Stimulated activated CD8-positive, alpha-beta memory T cell treated with anti-CD3 and anti-CD28 coated beads, Interleukin-15, amount 100 ng/mL, for 24 hours (primary cell): ENCODE measurements at regions not wholly inside any gene's neighbourhood (a gene's known extent, or its start where the extent isn't known, plus 50 kb on each side); places are given as distances from the start of the nearest gene placed in this dataset.

Source experiments
- DNase-seq: peaks from one replicate; pipeline ENCODE4 v3.0.0-alpha.2; 2020; ENCODE audit warnings: low read depth

DNA sequence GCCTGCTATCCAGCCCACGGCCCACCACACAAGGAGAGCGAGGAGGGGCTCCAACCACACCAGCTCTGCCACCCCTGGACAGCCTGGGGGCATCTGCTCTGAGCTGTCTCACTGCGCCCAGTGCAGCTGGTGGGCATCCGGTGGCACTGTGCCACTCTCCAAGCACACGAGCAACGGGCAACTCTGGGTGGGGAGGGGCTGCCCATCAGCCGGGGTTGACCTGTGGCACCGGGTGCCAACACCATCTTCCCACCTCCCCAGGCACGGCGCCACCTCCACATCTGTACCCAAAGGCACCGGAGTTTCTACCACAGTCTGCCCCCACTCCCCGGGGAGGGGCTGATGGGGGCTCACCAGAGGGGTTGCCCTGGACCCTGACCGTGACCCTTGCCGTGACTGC lies 241.8 kb downstream of the RBFOX3 start:
- no peak for DNase-seq

DNA sequence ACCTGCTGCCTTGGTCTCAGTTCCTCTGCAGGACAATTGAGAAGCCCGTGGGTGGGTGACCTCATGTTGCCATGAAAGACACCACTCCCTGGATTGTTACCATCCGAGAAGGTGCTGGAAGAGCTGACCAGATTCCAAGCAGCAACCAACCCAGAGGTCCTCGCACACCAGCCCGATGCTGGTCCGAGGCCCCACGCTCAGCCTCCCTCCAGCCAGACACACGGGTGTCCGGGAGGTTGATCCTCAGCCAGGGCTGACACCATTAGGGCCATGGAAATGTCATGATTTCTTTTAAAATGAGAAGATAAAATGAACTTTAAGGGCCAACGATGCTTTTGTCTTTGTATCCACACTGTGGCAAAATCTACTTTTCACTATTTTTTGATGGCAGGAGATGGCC lies 242.3 kb downstream of the RBFOX3 start:
- no peak for DNase-seq

DNA sequence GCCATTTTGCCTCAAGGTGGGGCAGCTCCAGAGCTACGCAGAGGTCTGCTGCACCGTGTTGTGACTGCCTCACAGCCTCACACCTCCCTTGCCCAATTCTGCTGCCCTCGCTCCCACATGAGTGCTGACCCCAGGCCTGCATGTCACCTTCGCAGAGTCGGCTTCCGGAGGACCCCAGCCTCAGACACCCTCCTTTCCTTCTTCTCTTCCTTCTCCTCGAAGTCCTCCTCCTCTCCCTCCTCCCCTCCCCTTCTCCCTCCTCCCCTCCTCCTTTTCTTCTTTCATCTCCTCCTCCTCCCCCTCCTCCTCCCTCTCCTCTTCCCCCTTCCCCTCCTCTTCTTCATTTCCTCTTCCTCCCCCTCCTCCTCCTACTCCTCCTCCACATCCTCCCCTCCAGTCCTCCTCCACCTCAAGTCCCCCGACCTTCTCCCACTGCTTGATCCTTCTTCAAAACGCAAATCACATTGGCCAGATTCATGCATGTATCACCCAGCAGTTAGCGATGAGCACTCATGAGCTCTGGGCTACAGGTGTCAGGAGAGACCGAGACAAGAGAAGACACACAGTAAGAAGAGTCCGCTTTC lies 243.8 kb downstream of the RBFOX3 start:
- DNase-seq: no peak

DNA sequence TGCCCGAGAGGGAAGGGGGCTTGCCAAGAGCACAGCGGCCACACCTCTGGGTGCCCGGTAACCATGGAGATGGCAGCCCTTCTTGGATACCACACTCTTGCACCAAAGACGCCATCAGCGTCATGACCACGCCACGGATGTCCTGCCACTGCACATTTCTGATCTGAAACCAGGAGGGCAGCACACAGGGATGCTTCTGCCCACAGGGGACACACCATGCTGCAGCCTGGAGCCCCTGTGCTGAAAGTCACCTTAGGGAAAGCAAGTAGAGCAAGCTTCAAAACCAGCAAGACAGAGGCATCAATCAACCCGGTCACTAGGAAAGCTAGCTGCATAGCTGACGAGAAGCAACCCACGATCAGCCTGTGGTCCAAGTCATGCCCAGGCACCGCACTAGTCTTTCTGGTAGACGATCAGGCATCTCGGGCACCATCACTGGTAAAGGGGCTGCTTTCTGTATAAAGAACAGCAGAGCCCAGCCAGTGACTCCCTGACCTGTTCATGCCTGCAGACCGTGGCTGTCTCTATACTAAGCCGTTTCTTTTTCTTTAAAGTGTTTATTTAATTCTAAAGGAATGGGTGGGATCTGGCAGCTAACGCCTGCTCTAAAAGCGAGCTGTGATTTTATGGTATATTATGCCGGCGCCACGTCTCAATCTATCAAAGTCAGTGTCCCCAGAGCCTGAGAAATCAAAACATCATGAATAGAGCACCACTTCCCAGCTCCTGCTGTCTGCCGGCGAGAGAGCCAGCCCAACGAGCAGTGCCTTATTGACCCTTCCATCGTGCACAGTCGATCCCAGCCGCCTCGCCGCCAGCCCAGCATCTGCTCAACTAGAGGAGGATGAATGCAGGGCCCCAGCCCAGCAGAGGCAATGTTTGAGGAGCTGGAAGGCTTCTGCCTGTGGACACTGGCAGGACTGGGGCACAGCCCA lies 244.7 kb downstream of the RBFOX3 start:
- no peak for DNase-seq

DNA sequence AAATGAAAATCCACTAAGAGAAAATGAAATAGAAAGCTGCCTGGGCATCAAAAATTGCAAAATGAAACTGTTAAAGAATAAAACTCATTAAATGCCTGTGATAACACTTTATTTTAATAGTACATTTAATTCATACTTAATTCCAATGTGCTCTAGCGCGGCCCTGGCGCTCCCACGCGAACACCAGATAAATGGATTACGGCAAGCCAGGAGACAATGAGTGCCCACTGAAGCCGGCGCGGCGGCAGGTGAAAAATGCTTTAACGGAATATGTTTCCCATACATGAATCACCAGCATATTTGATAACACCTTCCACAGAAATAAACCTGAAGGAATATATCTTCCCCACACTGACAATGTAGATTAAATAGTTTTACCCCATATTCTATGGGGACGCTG lies 245.5 kb downstream of the RBFOX3 start:
- no peak for DNase-seq

DNA sequence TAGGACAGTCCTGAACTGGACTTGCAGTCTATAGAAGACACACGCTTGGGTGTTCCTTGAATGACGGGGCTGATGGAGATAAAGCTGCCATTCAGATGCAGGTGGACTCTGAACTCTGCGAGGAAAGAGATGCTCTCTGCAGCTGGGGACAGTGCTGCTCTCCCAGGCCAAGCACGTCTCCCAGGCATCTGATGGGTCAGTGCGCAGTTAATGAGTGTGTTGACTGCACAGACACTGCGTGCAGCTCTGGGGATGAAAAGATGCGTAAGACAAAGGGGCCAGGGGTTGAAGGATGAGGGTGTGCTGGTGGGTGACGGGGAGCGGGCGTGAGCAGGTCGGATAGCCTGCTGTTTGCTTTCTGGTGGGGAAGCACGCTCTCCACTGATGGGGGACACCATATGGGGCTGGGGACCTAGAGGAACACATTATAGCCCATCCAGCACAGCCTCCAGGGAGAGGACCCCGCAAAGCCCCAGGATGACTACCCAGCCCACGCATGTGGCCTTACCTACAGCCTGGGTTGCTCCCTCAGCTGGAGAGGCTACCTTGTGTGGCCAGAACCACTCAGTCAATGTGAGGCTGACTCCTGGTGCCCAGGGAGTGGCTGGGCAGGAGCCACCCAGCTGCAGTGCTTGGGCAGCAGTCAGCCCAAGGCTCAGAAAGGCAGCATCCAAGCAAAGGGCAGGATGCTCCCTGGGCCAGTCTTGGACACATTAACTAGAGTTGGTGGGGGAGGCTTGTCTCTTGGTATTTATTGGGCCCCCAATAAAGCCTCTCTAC lies 246.3 kb downstream of the RBFOX3 start:
- DNase-seq: no peak

DNA sequence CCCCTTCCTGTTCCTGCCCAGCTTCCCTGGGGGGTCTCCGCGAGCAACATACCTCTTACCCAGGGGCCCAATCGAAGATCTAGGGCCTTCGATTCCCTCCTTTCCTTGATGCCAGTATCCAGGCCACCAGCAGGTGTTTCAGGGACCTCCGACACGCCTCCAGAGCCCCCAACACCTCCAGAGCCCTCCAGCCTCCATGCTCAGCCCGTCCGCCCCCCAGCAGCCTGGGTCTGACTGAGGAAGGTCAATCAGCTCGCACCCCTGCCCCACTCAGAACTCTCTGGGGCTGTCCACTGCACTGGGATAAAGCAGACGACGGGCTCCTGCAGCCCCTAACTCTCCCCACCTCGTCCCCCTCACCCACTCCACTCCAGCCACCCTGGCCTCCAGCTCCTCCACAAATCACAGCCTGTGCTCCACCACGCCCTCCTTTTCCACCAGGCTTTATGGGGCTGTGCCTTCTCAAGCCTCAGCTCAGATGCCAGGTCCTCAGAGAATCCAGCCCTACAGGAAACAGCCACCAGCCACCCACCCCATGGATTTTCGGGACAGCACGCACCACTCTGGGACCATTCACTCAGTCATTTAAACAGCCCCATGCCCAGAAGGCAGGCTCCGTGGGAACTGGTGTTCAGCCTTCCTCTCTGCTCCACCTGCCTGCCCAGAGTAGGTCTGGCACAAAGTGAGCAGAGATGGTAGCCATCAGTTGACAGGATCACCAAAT lies 247.1 kb downstream of the RBFOX3 start:
- DNase-seq: no peak

DNA sequence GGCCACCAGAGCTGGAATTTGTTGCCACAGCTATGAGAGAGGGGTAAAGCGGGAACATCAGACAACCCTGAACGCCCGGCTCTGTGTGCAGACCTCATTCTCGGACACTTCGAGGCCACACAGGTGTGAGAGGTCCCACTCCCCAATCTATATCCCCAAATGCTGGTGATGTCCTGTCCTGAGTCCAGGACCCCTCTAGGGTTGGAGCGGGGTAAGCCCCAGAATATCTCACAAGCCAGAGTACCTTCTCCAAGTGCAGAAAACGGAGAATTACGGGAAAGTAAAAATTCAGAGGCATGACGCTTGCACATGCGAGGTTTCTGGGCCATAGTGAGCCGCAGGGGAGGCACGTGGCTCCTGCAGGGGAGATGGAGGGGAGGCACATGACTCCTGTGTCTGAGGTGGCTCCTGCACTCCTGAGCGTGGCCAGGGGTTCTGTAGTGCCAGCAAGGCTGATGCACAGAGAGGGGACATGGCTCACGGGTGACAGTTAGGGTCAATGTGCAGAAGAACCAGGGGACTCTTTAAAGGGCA lies 248.0 kb downstream of the RBFOX3 start:
- DNase-seq: no peak

DNA sequence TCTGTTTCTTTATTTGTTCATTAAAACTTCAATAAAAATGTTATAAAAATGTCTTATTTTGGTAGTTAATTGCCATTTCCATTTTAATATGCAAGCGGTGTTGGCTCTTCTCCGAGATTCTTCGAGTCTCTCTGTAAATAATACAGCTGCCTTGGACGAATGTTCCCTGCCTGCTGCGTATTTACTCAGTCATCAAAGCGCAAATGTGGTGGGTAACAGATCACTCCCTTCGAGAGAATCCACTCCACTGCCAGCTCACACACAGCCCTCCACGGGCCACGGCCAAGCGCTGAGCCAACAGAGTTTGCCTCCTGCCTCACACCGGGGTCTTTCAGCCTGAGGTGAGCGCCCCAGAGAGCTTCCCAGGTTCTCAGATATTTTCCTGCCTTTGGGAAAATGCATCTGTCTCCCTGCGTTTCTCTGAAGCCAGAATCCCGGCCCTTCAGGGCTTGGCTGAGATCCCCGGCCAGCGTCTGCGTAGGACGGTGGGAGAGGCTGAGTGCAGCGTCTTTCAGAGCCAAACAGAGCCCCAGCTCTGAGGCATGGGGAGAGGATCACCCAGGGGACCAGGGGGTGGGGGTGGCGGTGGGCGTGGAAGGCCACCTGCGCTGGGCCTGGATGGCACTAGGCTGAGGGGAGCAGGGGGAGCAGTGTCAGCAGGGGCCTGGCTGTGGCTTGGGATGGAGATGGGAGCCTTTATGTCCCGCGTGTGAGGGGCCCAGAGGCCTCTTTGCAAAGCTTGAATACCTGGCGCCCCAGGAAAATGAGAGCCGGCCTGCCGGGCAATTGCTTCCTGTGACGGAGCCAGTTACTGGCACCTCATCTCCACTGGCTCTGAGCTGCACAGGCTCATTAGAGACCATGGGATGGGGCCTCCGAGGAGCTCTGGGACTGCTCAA lies 248.7 kb downstream of the RBFOX3 start:
- no peak for DNase-seq

DNA sequence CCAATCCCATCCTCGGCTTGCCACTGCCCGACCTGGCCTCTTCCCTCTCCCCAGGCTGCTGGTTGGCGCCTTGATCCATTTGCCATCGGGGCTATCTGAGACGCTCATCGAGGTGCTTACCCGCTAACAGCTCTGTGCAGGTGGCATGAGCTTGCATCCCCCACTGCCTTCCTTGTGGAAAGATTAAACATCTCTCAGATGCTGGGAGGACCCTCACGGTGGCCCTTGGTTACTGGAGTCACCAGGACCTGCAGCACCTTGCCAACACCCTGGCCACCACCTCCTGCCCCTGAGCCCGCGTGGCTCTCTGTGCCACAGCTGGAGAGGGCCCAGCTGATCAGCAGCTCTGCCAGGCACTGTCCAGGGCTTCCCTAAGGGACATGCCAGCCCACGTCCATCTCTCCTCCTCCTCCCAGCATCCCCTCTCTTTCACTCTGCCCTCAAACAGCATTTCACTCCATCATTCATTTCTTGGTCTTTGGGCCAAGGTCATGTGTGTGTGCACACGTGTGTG lies 249.6 kb downstream of the RBFOX3 start:
- DNase-seq: no peak

DNA sequence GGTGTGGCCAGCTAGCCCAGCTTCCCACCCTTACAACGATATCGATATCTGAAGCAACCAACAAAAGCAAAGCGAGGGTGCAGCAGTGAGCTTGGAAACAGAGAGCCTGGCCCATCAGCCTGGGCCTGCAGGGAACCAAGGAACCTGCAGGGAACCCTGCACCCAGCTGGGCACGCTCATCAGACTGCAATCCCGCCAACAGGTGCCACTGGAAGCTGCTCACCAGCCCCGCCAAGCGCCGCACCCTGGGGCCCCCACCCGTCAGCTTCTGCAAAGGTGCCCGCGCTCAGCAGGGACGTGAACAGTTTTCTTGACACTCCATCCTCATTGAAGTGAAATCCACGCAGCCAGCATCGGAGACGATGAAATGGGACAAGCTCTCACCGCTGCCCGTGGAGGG lies 250.7 kb downstream of the RBFOX3 start:
- DNase-seq: no peak

DNA sequence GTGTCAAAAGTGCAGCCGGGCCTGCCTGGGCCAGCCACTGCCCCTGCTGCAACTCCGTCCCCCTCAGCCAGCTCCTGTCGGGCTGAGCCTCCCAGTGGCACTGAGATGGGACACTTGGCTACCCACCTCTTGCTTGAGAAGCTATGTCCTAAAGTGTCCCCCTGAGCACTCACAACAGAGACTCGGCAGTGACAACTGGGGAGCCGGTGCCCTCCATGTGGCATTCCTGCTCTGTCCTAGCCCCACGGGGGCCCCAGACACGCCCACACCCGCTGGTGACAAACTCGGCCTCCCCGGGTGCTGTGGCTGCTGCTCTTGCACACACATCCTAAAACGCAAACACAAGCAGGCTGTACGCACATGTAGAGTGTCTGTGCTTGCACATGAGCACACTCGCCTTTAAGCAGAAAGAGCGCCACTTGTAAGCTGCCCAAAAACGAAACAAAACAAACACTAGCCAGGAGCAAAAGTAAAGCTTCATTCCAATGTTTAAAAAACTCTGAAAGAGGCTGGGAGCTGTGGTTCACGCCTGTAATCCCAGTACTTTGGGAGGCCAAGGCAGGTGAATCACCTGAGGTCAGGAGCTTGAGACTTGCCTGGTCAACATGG lies 253.9 kb downstream of the RBFOX3 start:
- DNase-seq: no peak

DNA sequence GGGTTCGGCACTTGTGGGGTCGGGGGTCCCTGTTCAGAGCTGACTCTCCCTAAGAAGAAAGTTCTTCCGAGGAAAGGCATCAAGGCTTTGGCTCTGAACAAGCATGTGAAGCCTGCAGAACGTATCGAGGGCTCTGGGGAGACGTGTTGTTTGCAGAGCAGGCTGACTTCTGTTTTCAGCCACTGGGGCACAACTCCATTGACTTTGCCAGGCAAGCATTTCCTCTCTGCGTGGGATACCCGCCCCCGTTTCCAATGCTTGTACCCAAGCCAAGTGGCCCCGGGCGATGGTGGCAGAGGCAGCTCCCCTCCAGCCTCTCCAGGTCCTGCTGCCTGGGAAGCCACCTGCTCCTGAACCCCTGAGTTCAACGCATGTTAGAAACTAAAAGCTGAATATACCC lies 255.7 kb downstream of the RBFOX3 start:
- no peak for DNase-seq

DNA sequence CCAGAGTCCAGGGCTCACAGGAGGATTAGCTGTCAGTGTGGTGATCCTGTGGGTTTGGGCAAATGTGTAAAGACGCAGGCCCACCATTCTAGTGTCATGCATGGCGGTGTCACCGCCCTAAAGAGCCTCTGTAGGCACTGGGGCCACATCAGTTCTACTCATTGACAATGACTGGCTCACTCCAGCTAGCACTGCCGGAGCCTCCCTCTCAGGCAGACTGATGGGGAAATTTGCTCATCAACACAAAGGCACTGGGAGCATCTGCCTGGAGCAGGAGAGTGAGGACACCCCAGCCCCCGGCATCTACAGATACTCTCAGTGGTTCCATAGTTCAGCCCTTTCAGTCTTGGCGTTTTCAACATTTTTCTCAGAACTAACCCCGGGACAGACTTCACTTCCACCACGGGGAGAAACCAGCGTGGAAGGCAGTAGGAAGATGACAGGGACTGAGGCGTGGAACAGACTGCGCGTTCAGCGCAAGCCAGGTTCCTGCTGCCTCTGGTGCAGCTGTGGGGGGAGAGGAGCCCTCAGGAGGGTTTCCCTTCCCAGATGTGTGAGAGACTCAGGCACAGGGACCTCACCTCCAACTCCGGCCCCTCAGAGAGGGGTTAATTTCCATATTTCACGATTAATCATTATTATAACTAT lies 256.6 kb downstream of the RBFOX3 start:
- no peak for DNase-seq

DNA sequence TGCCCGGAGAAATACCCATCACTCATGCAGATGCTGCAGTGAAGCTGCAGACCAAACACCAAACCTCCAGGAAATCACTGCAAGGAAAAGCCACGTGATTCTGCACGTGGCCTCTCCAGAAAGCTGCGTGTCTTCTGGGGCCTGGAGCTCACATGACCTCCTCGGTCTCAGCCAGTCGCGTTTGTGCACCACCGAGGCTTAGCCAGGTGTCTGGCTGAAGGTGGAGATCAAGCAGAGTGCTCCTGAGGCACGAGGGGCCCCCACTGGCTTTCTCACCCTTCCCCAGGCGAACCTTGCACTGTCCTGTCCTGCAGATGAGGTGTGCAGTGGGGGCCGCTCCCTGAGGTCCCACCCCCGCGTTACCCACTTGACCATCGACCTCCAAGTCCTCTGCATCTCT lies 257.3 kb downstream of the RBFOX3 start:
- DNase-seq: no peak

DNA sequence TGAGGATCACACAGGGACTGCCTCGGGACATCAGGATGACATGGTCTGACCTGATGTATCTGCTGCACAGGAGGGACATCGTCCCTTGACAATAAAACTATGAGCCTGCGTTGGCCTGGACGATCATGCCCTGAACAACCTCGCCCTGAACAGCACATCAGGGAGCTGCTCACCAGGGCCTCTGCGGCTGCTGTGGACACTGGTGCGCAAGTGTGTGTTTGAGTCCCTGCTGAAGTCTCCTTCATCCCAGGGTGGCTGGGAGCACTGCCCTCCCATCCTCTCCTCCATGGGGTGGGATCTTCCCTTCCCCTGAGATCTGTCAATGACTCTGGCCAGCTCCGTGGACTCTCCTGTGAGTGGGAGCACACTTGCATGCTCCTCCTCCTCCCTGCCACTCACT lies 257.8 kb downstream of the RBFOX3 start:
- no peak for DNase-seq

DNA sequence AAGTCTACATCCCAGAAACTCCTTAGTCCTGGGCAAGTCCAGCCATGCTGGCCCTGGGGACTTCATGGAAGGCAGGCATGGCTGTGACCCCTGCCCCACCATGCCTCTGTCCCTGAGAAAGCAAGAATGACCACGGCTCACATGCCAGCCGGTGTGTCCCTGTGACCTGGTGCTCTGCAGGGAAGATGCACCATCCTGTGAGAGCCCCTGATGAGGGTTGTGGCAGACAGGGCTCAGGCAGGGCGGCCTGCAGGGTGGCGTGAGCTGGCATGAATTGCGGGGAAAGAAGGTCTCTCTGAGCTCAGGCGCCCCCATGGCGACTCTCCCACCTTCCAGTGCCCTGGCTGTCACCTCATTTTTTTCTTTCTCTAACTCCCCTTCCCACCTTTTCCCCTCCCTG lies 260.3 kb downstream of the RBFOX3 start:
- DNase-seq: no peak

DNA sequence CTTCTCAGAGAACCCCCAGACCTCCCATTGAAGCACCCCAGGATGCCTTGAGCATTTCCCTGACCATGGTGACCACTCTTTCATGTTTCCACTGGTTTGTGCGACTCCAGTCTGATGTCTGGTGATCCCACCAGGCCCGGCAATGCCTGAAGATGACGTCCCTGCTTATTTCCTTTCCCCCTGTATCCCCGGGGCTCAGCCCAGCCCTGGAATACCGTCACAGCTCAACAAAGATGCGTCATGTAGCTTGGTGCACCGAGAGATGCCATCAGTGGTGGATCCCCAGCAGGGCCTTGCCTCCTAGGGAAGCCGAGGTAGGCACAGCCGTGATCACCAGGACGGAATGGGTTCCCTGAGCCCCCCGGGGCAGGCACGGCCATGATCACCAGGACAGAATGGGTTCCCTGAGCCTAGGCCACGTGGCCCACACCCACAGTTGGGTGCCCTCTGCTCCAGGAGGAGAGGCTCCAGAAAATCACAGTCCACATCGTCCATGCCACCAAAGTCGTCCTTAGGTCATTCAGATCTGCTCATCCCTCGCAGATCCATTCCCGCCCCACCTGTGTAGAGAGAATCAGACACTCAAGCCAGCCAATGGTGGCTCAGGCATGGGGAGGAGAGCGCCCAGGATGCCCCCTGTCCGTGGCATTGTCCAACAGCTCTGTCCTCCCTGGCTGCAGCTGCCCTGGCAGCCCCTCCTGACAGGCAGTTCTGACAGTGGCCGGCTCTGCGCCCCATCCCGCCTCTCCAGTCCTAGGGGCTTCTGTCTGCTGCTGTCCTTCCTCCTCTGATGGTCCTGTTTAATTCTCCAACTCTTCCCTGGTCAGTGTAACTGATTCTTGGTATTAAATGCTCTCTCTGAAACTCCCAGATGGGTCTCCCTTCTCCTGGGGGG lies 261.1 kb downstream of the RBFOX3 start:
- DNase-seq: no peak

DNA sequence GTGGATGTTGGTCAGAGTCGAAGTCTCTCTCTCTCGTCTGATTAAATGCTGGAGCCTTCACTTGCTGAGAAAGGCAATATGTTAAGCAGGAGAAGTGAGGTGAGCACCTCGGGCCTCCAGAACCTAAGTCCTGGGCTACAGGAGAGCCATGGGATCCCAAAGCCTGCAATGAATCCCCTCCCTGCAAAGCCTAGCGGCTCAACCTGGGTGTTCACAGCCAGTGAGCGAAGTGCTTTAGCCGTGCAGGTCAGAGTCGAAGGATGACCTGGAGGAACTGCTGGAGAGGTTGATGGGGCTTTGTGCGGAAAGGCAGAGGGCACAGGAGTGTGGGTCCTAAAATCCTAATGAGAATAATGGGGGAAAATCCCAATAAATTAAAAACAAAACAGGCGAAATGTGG lies 267.8 kb downstream of the ENGASE start:
- no peak for DNase-seq
